PC-9 (cell line): ENCODE measurements at regions not wholly inside any gene's neighbourhood (a gene's known extent, or its start where the extent isn't known, plus 50 kb on each side); places are given as distances from the start of the nearest gene placed in this dataset.

Experiments
- BruUV-seq: library from RNA; stranded (reverse); fragments of 400-500 nt; replicated peaks from 2 replicates; lab custom pipeline; 2021; lab: Mats Ljungman, UMichigan
- CTCF ChIA-PET: fragments of 300-600 bp; sonication (Branson Sonifier 250); formaldehyde crosslinking; loops from one replicate; lab custom pipeline; 2022; ENCODE audit warnings: antibody characterized with exemption; lab: Charles Lee
- POLR2A ChIA-PET: fragments of 300-600 bp; sonication (Branson Sonifier 250); formaldehyde crosslinking; loops from one replicate; lab custom pipeline; 2022; ENCODE audit warnings: antibody characterized with exemption; ENCODE audit not compliant: unreplicated experiment; lab: Charles Lee
- DNase-seq, 2 experiments: peaks; one replicate each; pipeline versions ENCODE4 v3.0.0 to v3.0.0-alpha.2; 2015 to 2022; ENCODE audit warnings: mixed read lengths in 1 of 2
- H2AFZ ChIP-seq: fragments of 200-600 bp; sonication (generic); 2 replicates; pipeline ENCODE4 v1.8.1; 2017; ENCODE audit warnings: antibody characterized with exemption
- H3F3A ChIP-seq: fragments of 200-600 bp; sonication (generic); 2 replicates; pipeline ENCODE4 v1.8.1; 2017; ENCODE audit warnings: antibody characterized with exemption, mild to moderate bottlenecking, low read depth; ENCODE audit not compliant: insufficient read depth
- H3K27ac ChIP-seq: fragments of 200-600 bp; sonication (generic); 2 replicates; pipeline ENCODE4 v1.6.1; 2016; ENCODE audit warnings: mixed run types
- H3K27me3 ChIP-seq: fragments of 200-600 bp; sonication (generic); 2 replicates; pipeline ENCODE4 v1.6.1; 2016; ENCODE audit warnings: low read depth, mixed run types; ENCODE audit not compliant: insufficient read depth
- H3K36me3 ChIP-seq: fragments of 200-600 bp; sonication (generic); 2 replicates; pipeline ENCODE4 v1.6.1; 2016; ENCODE audit warnings: low read depth, mixed run types
- H3K4me1 ChIP-seq: fragments of 200-600 bp; sonication (generic); replicated peaks from 2 replicates; pipeline ENCODE4 v1.6.1; 2016; ENCODE audit warnings: mixed run types; ENCODE audit not compliant: insufficient read depth
- H3K4me2 ChIP-seq: fragments of 200-600 bp; sonication (generic); 2 replicates; pipeline ENCODE4 v1.6.1; 2017; ENCODE audit warnings: mixed run types
- H3K4me3 ChIP-seq: fragments of 200-600 bp; sonication (generic); 2 replicates; pipeline ENCODE4 v1.6.1; 2016; ENCODE audit warnings: mixed run types
- H3K79me2 ChIP-seq: fragments of 200-600 bp; sonication (generic); 2 replicates; pipeline ENCODE4 v1.6.1; 2017; ENCODE audit warnings: low read depth, mixed run types
- H3K9me2 ChIP-seq: fragments of 200-600 bp; sonication (generic); 2 replicates; pipeline ENCODE4 v1.8.1; 2017; ENCODE audit warnings: mild to moderate bottlenecking; ENCODE audit not compliant: insufficient read depth
- H3K9me3 ChIP-seq: fragments of 200-600 bp; sonication (generic); 2 replicates; pipeline ENCODE4 v1.8.1; 2016; ENCODE audit warnings: low read depth; ENCODE audit not compliant: insufficient read depth
- H4K20me1 ChIP-seq: fragments of 200-600 bp; sonication (generic); 2 replicates; pipeline ENCODE4 v1.8.1; 2017; ENCODE audit not compliant: insufficient read depth
- CTCF ChIP-seq: fragments of 200-600 bp; sonication (generic); conservative IDR thresholded peaks from 2 replicates; pipeline ENCODE4 v1.6.1; 2017; ENCODE audit warnings: mixed run types, antibody characterized with exemption, mild to moderate bottlenecking, moderate library complexity
- EZH2 ChIP-seq: fragments of 200-600 bp; sonication (generic); IDR thresholded peaks from 2 replicates; pipeline ENCODE4 v1.8.0; 2017; ENCODE audit warnings: antibody characterized with exemption, low read depth
- intact Hi-C: fragments of 100-400 bp; cut with micrococcal nuclease; formaldehyde crosslinking; loops from one replicate; pipeline ENCODE4 v1.10.0; 2022; ENCODE audit not compliant: unreplicated experiment

GRCh38 chr6:80540700-80541099 is 434.2 kb downstream of the BCKDHB start:
- Histone ChIP-seq H2AFZ (no peak overlapping the region), H3K27me3 (no peaks in the 10 kb centered on the region), H3K36me3 (no peaks in the 10 kb centered on the region), H3K9me3 (no peaks in the 10 kb centered on the region), H3F3A (no peaks in the 10 kb centered on the region), H3K9me2 (no peaks in the 10 kb centered on the region), H3K79me2 (no peaks in the 10 kb centered on the region), H4K20me1 (no peaks in the 10 kb centered on the region), H3K4me1 (peaks cover 16% of the 10 kb centered on the region), H3K4me3 (no peak overlapping the region), H3K4me2 (peak overlapping the region; percentile 43), H3K27ac (peak overlapping the region; percentile 66)
- POLR2A ChIA-PET: no interaction called here
- intact Hi-C loops: loop anchor here (1.0 to 10.0 kb wide), 2 partner anchors 86 to 416 kb away; no protein-coding TSS in a partner anchor
- DNase-seq: no peak
- no peak for TF ChIP-seq EZH2
- no peak for TF ChIP-seq CTCF
- TSS peak; percentile 87 for BruUV-seq
- CTCF ChIA-PET: no interaction called here

- H3K4me2 ChIP-seq: no peak overlapping the region
- DNase-seq: no peak
- H4K20me1 ChIP-seq: no peaks in the 10 kb centered on the region
- ChIA-PET POLR2A (no interaction called here), CTCF (no interaction called here)
- no peak overlapping the region for H2AFZ ChIP-seq
- no peak overlapping the region for H3K4me3 ChIP-seq
- peaks cover 16% of the 10 kb centered on the region for H3K4me1 ChIP-seq
- TF ChIP-seq CTCF (no peak), EZH2 (no peak)
- intact Hi-C loops: no loop called here
- BruUV-seq: no TSS peak
- H3F3A ChIP-seq: no peaks in the 10 kb centered on the region
- H3K79me2 ChIP-seq: no peaks in the 10 kb centered on the region
- H3K27ac ChIP-seq: no peak overlapping the region
- no peaks in the 10 kb centered on the region for H3K27me3 ChIP-seq
- H3K9me3 ChIP-seq: no peaks in the 10 kb centered on the region; the same call in 1 of the 2 replicates
- no peaks in the 10 kb centered on the region for H3K36me3 ChIP-seq
- no peaks in the 10 kb centered on the region for H3K9me2 ChIP-seq
Observed at GRCh38 chr6:80537118-80537972, 430.9 kb downstream of the BCKDHB start.

GRCh38 chr6:80535914-80536565 is 429.6 kb downstream of the BCKDHB start:
- DNase-seq: no peak
- ChIA-PET POLR2A (no interaction called here), CTCF (no interaction called here)
- Histone ChIP-seq H3K27me3 (no peaks in the 10 kb centered on the region), H3K9me2 (no peaks in the 10 kb centered on the region), H4K20me1 (no peaks in the 10 kb centered on the region), H3K9me3 (no peaks in the 10 kb centered on the region; the same call in 1 of the 2 replicates), H3K27ac (no peak overlapping the region), H3K4me3 (no peak overlapping the region), H2AFZ (no peak overlapping the region), H3K4me1 (peaks cover 9% of the 10 kb centered on the region), H3K4me2 (no peak overlapping the region), H3K36me3 (no peaks in the 10 kb centered on the region), H3K79me2 (no peaks in the 10 kb centered on the region), H3F3A (no peaks in the 10 kb centered on the region)
- intact Hi-C loops: no loop called here
- BruUV-seq: no TSS peak
- no peak for TF ChIP-seq EZH2
- TF ChIP-seq CTCF: no peak
